GM19397 (cell line): ENCODE measurements at regions not wholly inside any gene's neighbourhood (a gene's known extent, or its start where the extent isn't known, plus 50 kb on each side); places are given as distances from the start of the nearest gene placed in this dataset.

ENCODE experiments used
- ATAC-seq: cut with Tn5 transposase; IDR thresholded peaks from one replicate; pipeline ENCODE4 v1.9.1; 2021; ENCODE audit warnings: mild to moderate bottlenecking, moderate library complexity; ENCODE audit not compliant: unreplicated experiment

- ATAC-seq: no peak
Observed at GRCh38 chr2:226153553-226153952, 646.1 kb downstream of the IRS1 start.

GRCh38 chr2:226151157-226151556, 648.5 kb downstream of the IRS1 start:
- no peak for ATAC-seq

GRCh38 chr2:226143091-226143490, 656.5 kb downstream of the IRS1 start:
- no peak for ATAC-seq

GRCh38 chr2:226142463-226142862, 657.2 kb downstream of the IRS1 start:
- ATAC-seq: no peak

- ATAC-seq: no peak
Observed at GRCh38 chr2:226140594-226140993, 659.0 kb downstream of the IRS1 start.

GRCh38 chr2:226139759-226140158, 659.9 kb downstream of the IRS1 start:
- ATAC-seq: no peak

- no peak for ATAC-seq
Observed at GRCh38 chr2:226137201-226137811, 662.3 kb downstream of the IRS1 start.

- no peak for ATAC-seq
Observed at GRCh38 chr2:226136739-226137138, 662.9 kb downstream of the IRS1 start.

- ATAC-seq: no peak
Observed at GRCh38 chr2:226135861-226136548, 663.6 kb downstream of the IRS1 start.

GRCh38 chr2:226132323-226133215, 667.1 kb downstream of the IRS1 start:
- no peak for ATAC-seq

GRCh38 chr2:226131299-226131784, 668.3 kb downstream of the IRS1 start:
- no peak for ATAC-seq

GRCh38 chr2:226130192-226130591, 669.4 kb downstream of the IRS1 start:
- no peak for ATAC-seq

- no peak for ATAC-seq
Observed at GRCh38 chr2:226127682-226128081, 671.9 kb downstream of the IRS1 start.

GRCh38 chr2:226126104-226126503, 673.5 kb downstream of the IRS1 start:
- no peak for ATAC-seq

- ATAC-seq: no peak
Observed at GRCh38 chr2:226125176-226125883, 674.3 kb downstream of the IRS1 start.

GRCh38 chr2:226124548-226125011, 675.0 kb downstream of the IRS1 start:
- ATAC-seq: no peak

- no peak for ATAC-seq
Observed at GRCh38 chr2:226123300-226123699, 676.3 kb downstream of the IRS1 start.

- no peak for ATAC-seq
Observed at GRCh38 chr2:226122041-226122440, 677.6 kb downstream of the IRS1 start.

GRCh38 chr2:226121046-226121738, 678.4 kb downstream of the IRS1 start:
- ATAC-seq: no peak
